GM21576 (cell line): ENCODE measurements at regions not wholly inside any gene's neighbourhood (a gene's known extent, or its start where the extent isn't known, plus 50 kb on each side); places are given as distances from the start of the nearest gene placed in this dataset.
"Not testable (repeated sequence)": the region's sequence is repeated elsewhere in the genome, so short reads cannot be mapped to it uniquely, and the experiment has no call there.

Experiments
- ATAC-seq: cut with Tn5 transposase; IDR thresholded peaks from one replicate; pipeline ENCODE4 v1.9.1; 2021; ENCODE audit warnings: mild to moderate bottlenecking, moderate library complexity; ENCODE audit not compliant: unreplicated experiment

GRCh38 chr2:72032481-72033041, 115.1 kb downstream of the CYP26B1 start:
- ATAC-seq: no peak

DNA sequence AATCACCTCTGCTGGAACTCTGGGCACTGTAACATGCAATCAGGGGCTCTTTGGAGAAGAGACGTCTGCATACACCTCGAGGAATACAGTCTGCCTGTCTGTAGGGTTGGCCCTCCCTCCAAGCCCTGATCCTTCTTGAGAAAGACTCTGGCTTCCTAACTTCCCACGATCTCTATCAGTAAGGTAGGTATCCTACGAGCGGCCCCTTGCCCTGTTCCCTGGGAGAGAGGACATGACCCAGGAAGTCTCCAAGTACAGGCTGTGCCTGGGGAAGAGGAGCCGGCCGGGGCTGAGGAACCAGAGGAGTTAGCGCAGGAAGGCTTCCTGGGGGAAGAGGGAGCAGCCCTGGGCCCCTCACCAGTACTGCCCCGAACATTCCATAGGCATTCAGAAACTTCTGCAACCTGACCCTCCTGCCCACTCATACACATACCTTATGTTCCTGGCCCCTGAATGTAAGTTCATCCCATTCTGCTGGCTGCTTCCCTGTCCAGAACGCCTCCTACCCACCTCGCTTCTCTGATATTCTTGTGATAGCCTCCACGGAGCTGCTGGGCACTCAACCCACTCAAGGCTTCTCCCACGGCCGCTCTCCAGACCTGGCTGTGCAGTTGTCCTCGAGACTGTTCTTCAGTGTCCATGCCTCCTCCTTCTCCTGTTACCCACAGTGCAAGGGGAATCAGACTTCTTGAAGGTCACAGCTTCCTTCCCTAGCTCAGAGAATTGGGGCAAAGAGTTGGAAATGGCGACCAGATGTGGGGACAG, 116.1 kb downstream of the CYP26B1 start:
- no peak for ATAC-seq

DNA sequence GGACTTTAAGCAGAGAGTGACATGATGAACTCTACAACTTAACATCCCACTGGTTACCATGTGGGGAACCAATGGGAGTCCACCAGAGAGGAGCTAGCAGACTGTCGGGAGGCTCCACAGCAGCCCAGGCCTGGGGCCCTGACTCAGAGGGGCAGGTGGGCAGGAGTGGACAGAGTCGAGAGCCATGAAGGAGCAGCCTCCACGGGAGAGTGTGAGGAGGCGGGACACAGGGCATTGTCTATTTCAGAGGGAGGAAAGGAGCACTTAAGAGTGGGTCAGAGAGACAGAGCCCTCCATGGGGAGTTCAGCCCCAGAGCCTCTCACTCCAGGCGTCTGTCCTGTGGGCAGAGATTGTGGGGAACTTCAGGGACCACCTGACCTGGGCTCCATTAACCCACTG, 118.7 kb downstream of the CYP26B1 start:
- ATAC-seq: no peak

GRCh38 chr2:72028351-72028995, 119.2 kb downstream of the CYP26B1 start:
- no peak for ATAC-seq

DNA sequence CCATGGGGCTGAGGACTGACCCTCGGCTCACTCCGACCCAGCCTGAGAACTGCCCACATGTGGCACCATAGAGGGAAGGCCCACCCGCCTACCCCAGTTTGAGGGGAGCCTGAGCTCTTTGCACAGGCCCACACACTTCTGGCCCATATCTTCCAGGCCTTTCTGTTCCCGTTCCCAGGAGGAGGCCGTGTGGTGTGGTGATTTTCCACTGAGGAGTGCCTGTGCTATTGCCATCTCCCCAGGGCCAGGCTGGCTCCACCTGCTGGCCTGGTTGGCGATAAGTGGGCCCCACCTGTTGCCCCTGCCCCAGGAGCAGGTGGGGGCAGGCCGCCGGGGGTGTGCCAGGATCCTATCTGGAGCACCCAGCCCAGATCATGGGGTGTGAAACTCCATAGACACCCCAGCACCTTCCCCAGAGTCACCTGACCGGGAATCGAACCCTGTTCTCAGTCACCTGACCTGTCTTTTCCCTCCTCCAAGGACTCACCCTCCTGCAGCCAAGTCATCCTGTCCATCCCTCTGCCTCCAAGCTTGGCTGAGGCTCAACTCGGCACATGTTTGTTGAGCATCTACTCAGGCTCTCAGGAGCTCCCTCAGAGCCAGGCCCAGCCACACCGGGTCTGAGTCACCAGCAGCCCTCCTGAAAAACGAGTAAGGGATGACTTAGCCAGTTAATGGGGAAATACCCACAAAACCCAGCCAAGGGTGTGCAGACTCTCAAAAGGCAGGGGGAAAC, 120.1 kb downstream of the CYP26B1 start:
- ATAC-seq: no peak

- ATAC-seq: no peak
Measured at GRCh38 chr2:72026819-72027425, 120.7 kb downstream of the CYP26B1 start.

- no peak for ATAC-seq
Measured at GRCh38 chr2:72024451-72025175, 123.0 kb downstream of the CYP26B1 start.

GRCh38 chr2:72023678-72024390, 123.8 kb downstream of the CYP26B1 start:
- ATAC-seq: no peak

- not testable (repeated sequence) for ATAC-seq
Measured at GRCh38 chr2:72021371-72021770, 126.3 kb downstream of the CYP26B1 start.

- no peak for ATAC-seq
Measured at GRCh38 chr2:72015266-72015665, 132.4 kb downstream of the CYP26B1 start.

GRCh38 chr2:72014831-72015230, 132.8 kb downstream of the CYP26B1 start:
- ATAC-seq: no peak

DNA sequence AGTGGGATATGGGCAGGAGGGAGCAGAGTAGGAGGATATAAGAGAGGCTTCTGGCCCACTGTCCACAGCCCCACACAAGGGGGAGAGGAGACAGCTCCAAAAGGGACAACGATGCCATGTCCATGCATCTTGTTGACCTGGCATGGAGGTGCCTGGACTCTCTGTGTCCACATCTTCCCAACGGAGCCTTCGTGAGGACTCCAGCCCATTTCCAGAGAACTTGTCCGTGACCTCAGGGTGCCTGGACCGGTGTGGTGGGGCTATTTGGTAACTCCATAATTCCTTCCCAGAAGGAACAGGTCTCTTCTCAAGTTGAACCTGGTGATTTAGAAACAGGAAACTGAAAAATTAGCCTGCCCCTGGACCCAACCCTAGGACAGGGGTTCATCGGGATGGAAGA, 133.9 kb downstream of the CYP26B1 start:
- no peak for ATAC-seq

GRCh38 chr2:72012886-72013574, 134.6 kb downstream of the CYP26B1 start:
- ATAC-seq: no peak

GRCh38 chr2:72011791-72012190, 135.9 kb downstream of the CYP26B1 start:
- ATAC-seq: no peak

DNA sequence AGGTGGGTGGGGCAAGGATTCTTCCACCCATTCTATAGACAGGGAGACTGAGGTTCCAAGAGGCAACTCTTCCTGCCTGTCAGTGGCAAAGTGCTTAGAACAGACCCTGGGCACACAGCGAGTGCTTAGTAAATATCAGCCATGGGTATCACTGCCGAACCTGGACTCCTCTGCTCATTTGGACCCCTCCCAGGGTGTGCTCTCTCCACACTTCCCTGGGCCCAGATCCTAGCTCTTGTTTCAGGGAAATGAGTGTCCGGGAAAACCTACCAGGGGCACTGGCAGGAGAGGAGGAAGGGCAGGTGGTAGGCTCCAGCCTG, 136.3 kb downstream of the CYP26B1 start:
- no peak for ATAC-seq

GRCh38 chr2:72010647-72011369, 136.9 kb downstream of the CYP26B1 start:
- no peak for ATAC-seq

DNA sequence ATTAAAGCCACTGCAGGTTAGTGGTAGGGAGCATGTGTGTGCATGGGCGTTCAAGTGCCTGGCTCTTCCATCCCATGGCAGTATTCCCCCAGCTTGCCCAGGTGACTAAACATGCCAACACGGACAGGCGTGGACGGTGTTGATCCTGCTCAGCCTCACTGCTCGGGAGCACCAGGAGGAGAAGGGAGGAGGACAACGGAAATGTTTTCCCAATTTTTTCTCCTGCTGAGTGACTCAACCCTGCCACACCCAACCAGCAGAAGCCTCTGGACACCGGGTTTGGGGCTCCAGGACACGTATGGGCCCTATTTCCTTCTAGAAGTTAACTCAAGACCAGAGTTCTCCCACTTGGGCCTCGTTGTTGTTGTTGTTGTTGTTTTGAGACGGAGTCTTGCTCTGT, 139.1 kb downstream of the CYP26B1 start:
- no peak for ATAC-seq

- no peak for ATAC-seq
Measured at GRCh38 chr2:72007402-72007801, 140.3 kb downstream of the CYP26B1 start.
